ENCODE measurements at regions not wholly inside any gene's neighbourhood (a gene's known extent, or its start where the extent isn't known, plus 50 kb on each side); places are given as distances from the start of the nearest gene placed in this dataset.
"Not testable (repeated sequence)": the region's sequence is repeated elsewhere in the genome, so short reads cannot be mapped to it uniquely, and the experiment has no call there.

GRCh38 chr2:94737736-94738342 lies 133.4 kb upstream of the TEKT4 start:
- H3K4me3 ChIP-seq; ATAC-seq; H3K4me1 ChIP-seq; intact Hi-C loops (cut with DNase I); H3K36me3 ChIP-seq; H3K27ac ChIP-seq; DNase-seq; H3K9me3 ChIP-seq: not testable (repeated sequence)
- peaks cover 10% of the 10 kb centered on the region for H3K27me3 ChIP-seq (ENCODE audit: low read depth)

- intact Hi-C loops (cut with DNase I) = no loop called here
- Histone ChIP-seq H3K9me3 (no peaks in the 10 kb centered on the region), H3K36me3 (no peaks in the 10 kb centered on the region), H3K27me3 (ENCODE audit: low read depth) (peaks cover 5% of the 10 kb centered on the region), H3K4me1 (no peaks in the 10 kb centered on the region), H3K4me3 (no peak overlapping the region), H3K27ac (no peak overlapping the region)
- TF ChIP-seq CTCF (IDR thresholded peaks at IDR 0.05) = no peak
- DNase-seq = no peak
- no peak for ATAC-seq
Measured at GRCh38 chr2:94753466-94753998, 117.7 kb upstream of the TEKT4 start.

- Histone ChIP-seq H3K36me3 (no peaks in the 10 kb centered on the region), H3K27me3 (ENCODE audit: low read depth) (no peaks in the 10 kb centered on the region), H3K9me3 (no peaks in the 10 kb centered on the region), H3K4me3 (no peak overlapping the region), H3K27ac (no peak overlapping the region), H3K4me1 (no peaks in the 10 kb centered on the region)
- intact Hi-C loops (cut with DNase I) = no loop called here
- TF ChIP-seq CTCF (IDR thresholded peaks at IDR 0.05) = no peak
- ATAC-seq (no peak), DNase-seq (no peak)
Measured at GRCh38 chr2:94758546-94758945, 112.7 kb upstream of the TEKT4 start.

- H3K4me1 ChIP-seq = no peaks in the 10 kb centered on the region
- no peak for DNase-seq
- intact Hi-C loops (cut with DNase I) = no loop called here
Measured at GRCh38 chr2:94759211-94759610, 112.0 kb upstream of the TEKT4 start.

GRCh38 chr2:94762600-94762999 lies 108.6 kb upstream of the TEKT4 start:
- TF ChIP-seq CTCF (IDR thresholded peaks at IDR 0.05) = no peak
- ATAC-seq (no peak), DNase-seq (no peak)
- Histone ChIP-seq H3K9me3 (no peaks in the 10 kb centered on the region), H3K36me3 (no peaks in the 10 kb centered on the region), H3K4me1 (no peaks in the 10 kb centered on the region), H3K4me3 (no peak overlapping the region), H3K27me3 (ENCODE audit: low read depth) (no peaks in the 10 kb centered on the region), H3K27ac (no peak overlapping the region)
- intact Hi-C loops (cut with DNase I) = no loop called here

More at GRCh38 chr2:94759211-94759610, 112.0 kb upstream of the TEKT4 start:
- Histone ChIP-seq H3K36me3 (no peaks in the 10 kb centered on the region), H3K27ac (no peak overlapping the region), H3K9me3 (no peaks in the 10 kb centered on the region), H3K27me3 (ENCODE audit: low read depth) (no peaks in the 10 kb centered on the region), H3K4me3 (no peak overlapping the region)
- no peak for TF ChIP-seq CTCF (IDR thresholded peaks at IDR 0.05)
- no peak for ATAC-seq

- ATAC-seq = no peak
- no peak overlapping the region for H3K4me3 ChIP-seq
- TF ChIP-seq CTCF (IDR thresholded peaks at IDR 0.05) = no peak
- no peak for DNase-seq
- no peaks in the 10 kb centered on the region for H3K9me3 ChIP-seq
- H3K36me3 ChIP-seq = no peaks in the 10 kb centered on the region
- no peaks in the 10 kb centered on the region for H3K4me1 ChIP-seq
- no peaks in the 10 kb centered on the region for H3K27me3 ChIP-seq (ENCODE audit: low read depth)
- H3K27ac ChIP-seq = no peak overlapping the region
- intact Hi-C loops (cut with DNase I) = no loop called here
Measured at GRCh38 chr2:94763318-94763717, 107.9 kb upstream of the TEKT4 start.

GRCh38 chr2:94764331-94764730 lies 106.9 kb upstream of the TEKT4 start:
- H3K9me3 ChIP-seq; H3K4me3 ChIP-seq; H3K27ac ChIP-seq; H3K4me1 ChIP-seq; DNase-seq; intact Hi-C loops (cut with DNase I); H3K27me3 ChIP-seq (ENCODE audit: low read depth); H3K36me3 ChIP-seq; ATAC-seq: not testable (repeated sequence)

All from lower lobe of right lung (tissue), 2 donors.